CMK (cell line): ENCODE measurements at regions not wholly inside any gene's neighbourhood (a gene's known extent, or its start where the extent isn't known, plus 50 kb on each side); places are given as distances from the start of the nearest gene placed in this dataset.

Experiments
- DNase-seq: peaks from one replicate; pipeline ENCODE4 v3.0.0-alpha.2; 2010; ENCODE audit warnings: low read depth

DNA sequence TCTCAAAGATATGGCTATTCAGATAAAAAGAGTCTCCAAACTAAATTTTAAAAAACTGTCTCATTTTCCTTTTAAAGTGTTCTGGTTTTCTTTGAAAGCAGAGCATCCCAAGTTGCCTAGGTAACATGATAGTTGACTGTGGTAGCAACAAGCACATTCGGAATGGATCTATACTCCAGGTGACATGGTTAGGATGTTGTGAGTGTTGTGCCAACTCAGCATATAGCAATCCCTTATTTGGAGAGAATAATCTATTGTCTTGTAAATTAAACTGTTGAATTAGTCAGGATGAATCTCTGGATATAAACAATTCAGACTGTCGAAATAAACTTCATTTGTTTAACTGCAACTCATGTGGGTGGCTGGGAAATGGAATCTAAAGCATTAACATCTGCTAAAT is 418.6 kb downstream of the TUSC7 start:
- DNase-seq: no peak

DNA sequence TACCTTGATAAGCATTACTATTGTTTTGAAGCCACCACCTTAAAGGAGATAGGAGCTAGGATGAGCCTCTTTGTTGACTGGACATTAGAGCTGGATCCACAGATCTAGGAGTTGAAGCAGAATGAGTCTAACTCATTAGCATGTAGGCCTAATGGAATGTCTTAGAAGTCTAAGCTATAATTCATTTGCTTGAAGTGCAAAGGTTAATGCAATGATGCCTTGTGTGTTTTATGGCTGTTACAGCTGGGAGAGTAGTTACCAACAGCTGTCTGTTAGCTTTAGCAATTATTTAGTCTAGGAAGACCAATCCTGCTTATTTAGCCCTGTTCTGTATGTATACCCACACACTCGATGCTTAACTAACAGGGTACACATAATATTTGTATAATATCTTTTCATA is 419.3 kb downstream of the TUSC7 start:
- DNase-seq: no peak

DNA sequence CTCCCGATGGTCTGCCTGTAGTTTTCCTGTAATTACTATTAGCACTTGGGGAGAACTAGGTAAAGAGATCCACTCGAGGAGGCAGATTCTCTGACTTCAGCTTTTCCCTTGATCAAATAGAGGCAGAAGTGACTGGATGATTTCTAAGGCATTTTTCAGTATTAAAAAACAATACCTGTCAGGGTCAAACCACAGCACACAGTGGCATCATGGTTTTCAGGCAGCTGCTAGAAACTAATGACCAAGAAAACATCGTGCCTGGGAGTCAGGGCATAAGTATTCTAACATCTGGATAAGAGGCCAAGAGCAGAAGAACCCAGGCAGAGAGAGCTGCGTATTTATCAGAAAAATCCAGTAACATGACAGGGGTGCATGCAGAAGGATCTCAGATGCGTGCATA is 419.9 kb downstream of the TUSC7 start:
- DNase-seq: no peak

DNA sequence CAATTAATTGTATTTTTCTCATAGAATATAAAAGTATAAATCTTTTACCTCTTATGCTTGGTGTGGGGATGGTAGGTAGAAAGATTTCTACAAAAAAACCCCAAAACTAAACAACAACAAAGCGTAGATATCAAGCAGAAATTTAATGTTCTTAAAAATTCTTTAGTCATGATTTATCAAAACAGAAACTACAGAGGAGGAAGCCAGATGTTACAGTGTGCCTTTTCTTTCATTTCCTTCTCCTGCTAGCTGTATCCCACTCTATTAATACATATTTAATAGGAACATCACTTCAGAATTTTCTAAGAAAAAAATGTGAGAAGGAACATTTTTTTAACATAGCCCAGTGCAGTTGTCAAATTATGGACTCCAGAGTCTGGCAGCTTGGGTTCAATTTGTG is 420.6 kb downstream of the TUSC7 start:
- DNase-seq: no peak

DNA sequence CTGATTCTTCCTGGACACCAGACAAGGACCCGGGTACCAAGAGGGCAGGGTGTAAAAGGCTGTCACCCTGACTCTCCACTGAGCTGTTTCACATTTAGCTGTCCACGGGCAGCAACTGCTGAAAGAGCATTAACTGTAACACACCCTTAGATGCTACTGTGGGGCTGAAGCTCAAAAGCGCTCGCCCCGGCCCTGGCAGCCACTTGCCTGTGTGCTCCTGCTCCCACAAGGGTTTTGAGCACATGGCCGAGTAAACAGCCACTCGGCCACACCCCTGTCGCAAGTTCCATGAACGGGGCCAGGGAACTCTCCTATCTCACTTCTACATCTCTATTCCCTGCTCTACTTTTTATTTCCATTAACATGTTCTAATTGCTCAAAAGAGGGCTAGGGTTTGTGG is 421.7 kb downstream of the TUSC7 start:
- DNase-seq: no peak

DNA sequence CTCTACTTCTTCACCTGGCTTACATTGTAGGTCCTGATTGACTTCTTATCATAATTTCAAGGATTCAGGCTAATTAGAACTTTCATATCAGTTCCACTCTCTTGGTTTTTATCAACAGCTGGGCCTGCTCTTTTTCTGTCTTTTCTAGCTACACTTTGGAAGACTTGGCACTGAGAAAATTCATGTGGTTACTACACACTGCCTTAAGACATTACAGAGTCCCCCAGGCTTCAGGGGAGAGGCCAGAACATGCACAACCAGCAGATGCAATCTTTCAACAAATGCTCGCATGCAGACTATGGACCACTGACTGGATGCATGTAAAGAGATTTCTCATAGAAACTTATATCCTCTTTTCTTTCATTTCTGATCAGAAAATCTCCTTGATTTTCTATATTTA is 423.5 kb downstream of the TUSC7 start:
- DNase-seq: no peak

DNA sequence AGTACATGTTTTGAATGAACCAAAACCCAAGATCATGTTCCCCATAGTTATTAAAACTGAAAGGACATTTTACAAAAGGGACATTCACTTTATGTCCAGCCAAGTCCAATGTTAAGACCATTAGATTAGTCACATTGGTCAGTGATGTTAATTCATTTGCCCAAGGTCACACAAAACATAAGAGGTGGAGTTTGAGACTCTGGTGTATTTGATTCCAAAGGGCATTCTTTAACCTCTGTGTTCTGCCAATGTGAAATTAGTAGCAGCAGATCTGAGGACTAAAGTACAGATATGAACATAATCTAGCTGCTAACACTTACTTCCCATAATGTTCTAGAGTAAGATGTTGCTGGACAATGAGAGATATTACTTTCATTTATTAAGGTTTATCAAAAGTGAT is 425.6 kb downstream of the TUSC7 start:
- DNase-seq: no peak

DNA sequence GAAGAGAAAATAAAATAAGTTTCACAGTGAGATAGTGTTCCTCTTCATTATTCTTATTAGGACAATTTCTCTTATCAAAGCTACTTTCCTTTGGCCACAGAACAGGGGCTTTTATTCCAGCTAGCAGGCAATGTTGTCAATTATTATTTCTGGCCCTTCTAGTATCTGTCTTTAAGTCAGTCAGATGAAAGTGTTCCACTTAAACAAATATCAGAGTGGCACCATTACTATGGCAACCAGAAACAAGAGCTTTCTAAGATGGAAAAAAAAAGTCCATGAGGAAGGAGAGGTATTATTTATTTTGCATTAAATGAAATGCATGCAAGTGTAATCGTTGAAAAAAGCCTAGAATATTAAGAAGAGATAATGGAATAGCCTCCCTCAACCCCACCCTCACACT is 426.4 kb downstream of the TUSC7 start:
- DNase-seq: no peak

DNA sequence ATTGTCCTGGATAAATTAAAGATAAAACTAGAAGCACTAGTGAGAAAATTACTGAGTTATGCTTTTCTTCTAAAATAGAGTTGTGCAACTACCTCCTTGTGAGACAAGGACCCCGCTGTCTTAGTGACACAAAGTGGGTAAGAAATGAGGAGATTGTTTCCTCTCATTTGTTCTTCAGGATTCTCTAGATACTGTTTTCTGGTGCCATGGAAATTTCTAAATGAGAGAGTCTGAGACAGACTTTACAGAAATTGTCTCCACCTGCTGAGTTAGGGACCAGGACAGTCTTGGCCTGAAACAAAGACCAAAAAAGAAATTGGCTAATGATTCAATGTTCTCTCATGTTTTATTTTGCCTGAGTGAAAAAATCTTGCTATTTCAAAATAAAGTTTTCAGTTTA is 427.5 kb downstream of the TUSC7 start:
- DNase-seq: no peak

DNA sequence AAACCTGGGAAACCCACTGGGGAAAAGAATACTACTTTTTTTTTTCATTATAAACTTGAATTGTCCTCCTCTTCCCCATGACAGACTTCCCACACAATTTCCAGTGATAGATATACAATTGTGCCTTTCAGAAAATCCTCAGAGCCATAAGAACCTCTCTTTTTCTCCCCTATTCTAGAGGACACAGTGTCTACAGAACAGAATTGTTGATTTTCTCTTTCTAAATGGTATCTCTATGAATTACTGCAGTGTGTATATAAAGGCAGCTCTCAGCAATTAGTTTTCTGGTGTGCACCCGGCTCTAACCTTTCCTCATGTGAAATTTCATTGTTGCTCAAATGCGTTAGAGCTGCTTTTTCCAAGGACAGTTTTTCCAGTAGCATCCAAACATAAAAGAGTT is 430.1 kb downstream of the TUSC7 start:
- DNase-seq: no peak

DNA sequence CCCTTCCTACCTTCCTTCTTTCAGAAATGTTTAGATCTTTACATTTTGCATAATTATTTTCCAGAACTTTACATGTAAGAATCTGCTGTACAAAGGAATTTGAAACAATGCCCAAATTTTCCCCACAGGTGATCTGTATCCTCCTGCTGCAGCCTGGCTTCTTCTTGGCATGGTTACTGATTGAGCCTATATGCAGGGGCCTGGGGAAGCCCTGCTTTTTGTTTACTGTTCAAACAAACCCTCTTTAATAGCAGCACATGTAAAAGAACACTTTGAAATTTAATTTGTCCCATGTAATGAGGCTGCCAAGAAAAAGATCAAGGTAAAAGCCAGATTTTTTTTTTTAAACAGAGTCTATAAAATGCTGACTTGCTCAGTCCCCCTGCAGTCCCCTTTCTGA is 432.2 kb downstream of the TUSC7 start:
- DNase-seq: no peak

DNA sequence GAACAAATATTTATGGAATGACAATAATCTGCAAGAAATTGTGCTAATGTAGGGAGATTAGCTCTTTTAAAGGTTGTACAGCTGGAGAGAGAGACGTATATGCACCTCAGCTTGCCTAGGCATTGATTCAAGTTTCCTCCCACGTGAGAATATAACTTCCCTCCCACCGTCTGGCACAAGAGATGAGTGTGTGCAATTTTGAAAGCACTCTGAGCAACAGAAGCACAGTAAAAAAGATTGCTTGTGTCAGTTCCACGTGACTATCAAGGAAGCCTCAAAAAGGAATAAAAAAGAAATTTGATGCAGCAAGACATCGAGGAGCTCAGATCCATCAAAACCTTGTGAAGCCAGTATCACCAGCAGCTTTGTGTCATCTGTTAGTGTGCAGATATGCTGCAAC is 435.3 kb downstream of the TUSC7 start:
- DNase-seq: no peak

DNA sequence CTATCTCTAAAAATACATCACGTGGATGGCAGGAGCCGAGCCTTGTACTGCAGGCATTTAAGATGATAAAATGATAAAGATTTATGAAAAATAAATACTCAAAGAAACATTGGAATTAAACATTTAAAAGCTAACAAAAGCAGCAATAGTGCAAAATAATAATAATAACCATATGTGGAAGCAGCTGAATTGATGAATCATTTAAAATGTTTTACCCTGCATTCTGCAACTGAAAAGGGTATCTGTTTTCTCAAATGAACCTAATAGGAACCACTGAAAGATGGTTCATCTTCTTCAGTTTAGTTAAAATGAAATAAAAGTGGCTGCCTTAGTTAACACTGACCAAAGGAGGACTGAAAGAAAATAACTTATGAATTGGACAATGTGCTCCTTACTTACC is 436.1 kb downstream of the TUSC7 start:
- DNase-seq: no peak

DNA sequence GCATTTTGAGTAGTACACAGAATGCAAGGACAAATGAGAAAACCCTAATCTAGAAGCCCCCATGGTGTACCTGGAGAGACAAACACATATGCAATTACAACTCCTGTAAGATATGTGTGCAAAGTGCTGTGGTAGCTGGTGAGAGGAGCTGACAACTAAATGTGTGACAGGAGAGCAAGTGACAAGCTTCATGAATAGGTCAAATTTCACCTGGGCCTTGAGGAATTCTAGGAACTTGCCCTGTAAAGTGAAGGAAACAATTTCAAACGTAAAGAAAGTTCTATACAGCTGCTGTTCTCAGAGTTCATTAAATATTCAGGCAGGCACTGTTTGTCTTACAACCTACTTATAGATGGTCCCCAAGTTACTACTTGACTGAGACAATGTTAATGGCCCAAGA is 437.0 kb downstream of the TUSC7 start:
- DNase-seq: no peak

DNA sequence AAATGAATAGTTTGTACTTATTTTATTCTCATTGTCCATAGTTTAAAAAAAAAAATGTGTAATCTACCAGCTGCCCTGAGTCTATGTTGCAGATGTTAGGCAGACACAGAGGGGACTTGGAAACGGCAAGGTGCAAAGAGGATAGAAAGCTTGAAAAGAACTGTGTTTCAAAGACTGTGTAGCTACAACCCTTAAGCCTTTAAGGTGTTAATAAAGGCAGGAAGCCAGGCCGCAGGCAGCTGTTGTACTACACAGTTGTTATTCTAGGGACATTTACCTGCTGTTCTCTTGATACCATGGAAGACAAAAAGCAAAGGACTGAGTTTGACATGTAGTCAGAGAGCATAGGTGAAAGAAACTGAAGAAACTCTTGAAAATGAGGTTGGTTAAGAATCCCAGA is 440.0 kb downstream of the TUSC7 start:
- no peak for DNase-seq

DNA sequence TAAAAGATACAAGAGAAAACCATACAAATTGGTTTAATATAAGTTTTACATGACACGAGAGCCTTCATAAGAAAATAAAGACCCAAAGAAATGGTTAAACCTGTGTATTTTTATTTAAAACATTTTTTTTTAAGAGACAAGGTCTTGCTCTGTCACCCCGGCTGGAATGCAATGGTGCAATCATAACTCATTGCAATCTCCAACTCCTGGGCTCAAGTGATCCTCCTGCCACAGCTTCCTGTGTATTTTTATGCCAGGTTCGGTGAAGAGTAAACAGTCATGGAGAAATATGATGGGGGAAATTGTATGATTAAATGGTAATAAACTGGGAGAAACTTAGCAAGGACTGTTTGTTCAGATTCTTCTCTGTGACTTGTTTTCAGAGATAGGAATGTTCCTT is 441.0 kb downstream of the TUSC7 start:
- DNase-seq: no peak

DNA sequence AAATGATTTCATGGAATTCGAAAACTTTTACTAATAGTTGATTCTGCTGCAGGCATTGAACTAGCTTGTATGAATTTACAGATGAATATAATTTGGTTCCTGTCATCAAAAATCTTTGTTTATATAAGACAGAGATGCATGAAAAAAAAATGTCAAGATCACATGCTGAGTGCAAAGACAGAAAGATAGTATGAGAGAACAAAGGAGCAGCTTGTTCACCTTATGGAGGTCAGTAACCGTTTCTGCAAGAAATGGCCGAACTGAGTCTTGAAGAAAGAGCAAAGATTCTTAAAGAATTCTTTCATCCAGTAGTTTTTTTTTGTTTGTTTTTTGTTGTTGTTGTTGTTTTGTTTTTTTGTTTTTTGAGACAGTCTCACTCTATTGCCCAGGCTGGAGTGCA is 450.6 kb downstream of the TUSC7 start:
- no peak for DNase-seq

DNA sequence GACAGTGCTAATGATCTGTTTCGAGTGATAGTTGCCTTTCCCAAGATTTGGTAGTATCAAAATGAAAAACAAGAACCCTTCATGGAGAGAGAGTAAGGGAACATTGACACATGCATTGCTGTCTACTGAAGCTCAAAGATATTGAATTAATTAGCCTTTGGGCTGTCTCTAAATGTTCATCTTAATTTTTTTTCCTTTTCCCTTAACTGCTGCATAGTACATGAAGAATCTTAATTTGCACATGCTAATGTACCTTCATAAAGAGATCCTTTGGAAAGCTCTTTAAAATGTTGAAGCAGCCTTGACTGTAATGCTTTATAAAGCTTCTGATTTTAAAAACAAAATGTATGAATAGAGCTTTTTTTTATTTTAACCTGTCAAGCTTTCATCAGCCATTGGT is 452.2 kb downstream of the TUSC7 start:
- DNase-seq: no peak

DNA sequence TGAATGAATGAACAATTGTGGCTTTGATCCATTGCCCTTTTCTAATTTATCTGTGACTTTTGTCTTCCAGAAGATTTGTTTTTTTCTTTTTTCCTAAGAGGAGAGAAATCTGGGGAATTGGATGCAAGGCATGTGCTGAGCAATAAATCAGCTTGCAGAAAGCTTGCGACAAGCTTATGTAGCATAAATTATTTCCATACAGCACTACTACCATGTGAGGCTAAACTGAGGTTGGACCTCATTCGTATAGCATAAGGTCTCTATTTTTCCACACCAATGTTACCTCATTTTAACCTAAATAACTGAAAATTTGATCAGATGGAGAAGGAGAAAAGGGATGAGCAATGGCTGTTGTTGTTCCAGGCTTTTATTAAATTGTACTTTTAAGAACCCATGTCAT is 455.6 kb downstream of the TUSC7 start:
- no peak for DNase-seq

DNA sequence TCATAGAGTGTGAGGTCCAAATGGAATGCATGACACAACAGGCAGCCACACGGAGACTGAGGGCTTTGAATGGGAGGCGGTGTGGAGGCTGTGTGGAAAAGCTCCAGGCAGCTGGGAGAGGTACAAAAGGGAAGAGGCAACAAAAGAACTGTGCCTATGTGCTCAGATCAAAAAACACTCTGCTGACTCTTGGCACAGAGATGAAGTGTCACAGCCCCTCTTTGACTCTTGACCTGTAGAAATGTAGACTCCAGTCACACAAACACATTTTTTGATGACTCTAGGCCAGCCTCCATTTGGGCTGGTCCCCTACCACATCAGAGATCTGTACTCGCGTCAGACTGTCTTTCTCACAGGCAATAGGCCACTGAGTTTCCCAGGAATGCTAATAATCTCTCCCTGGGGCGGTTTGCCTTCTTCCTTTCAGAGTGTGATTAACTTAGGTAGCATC is 456.0 kb downstream of the TUSC7 start:
- no peak for DNase-seq

DNA sequence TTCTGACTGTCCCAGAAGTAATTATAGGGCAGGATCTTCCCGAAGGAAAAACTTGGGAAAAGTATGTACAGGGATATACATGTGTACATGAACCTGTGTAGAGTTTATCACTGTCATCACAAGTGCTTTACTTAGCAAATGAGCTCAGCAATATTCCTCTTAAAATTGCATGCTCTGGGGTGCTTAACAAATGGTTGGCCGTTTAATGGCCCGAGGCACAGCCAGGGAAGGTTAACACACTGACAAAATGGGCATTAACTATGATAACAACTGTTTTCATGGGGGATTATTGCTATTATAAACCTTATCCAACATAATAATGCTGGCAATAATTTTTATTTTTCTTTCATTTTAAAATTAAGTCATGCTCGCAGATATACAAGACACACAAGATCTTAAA is 459.3 kb downstream of the TUSC7 start:
- no peak for DNase-seq

DNA sequence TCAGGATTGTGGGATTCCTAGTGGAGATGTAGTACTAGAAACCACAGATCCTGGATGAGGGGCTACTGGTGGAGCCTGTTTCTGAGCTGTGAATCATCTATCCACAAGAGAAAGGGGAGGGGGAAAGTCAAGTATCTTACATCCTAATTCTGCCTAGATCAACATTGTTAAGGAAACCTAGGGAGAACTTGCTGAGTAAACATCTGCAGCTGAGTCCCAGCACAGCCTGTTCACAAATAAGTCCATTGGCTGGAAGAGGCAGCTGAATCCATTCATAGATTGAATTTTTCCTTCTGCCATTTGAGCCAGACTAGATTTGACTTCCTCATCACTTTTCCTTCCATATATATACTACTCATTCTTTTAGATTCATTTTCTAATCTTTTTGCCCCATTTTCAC is 460.5 kb downstream of the TUSC7 start:
- no peak for DNase-seq

DNA sequence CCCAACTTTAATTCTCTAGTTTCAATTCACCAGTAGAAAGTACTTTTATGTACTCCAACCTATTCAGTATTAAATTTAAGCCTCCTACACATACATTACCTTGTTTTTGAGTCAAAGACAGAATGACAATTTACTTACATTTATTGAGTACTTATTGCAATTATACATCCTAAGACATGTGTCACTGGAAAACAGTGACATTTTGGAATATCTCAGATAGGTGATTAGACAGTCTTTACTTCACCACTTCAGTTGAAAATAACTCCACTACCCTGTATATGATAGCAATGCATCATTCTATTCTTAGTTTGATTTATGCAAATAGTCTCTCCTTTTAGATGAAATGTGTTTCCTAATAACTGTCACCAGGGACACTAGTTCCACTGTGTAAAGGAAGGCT is 461.5 kb downstream of the TUSC7 start:
- no peak for DNase-seq

DNA sequence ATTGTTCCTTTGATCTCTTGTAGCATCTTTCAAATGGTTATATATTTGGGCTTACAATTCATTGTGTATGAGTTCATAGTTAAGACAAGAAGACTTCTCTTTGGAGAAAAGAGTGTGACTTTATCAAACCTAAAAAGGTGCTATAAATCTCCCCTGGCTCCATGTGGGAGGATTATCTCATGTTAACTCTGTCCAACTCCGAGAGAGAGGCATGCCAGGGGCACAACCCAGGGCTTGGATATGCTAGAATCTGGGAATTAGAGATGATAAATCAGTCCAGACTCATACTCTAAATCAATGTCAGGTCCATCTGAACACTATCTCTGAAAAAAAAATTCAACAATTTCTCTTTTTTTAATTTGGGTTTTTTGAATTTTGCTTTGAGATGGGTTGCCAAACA is 462.8 kb downstream of the TUSC7 start:
- DNase-seq: no peak

DNA sequence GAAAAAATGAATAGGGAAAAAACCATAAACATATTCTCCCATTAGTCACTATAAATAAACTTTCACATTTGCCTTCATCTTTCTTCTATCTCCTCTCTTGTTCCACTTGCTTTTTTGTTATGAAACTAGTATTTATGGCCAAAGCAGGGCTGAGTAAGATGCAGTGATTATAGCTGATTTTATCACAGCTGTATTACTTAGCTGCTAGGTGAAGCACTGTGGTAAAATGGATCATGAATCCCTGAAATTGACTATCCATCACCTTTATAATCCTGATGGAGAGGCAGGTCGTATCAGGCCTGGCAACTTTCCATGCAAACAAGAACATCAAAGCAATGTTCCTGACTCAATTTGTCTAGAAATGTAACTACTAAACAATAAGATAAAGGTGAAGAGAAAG is 471.6 kb downstream of the TUSC7 start:
- no peak for DNase-seq
